ENCODE measurements at regions not wholly inside any gene's neighbourhood (a gene's known extent, or its start where the extent isn't known, plus 50 kb on each side); places are given as distances from the start of the nearest gene placed in this dataset.
"Not testable (repeated sequence)": the region's sequence is repeated elsewhere in the genome, so short reads cannot be mapped to it uniquely, and the experiment has no call there.

DNA sequence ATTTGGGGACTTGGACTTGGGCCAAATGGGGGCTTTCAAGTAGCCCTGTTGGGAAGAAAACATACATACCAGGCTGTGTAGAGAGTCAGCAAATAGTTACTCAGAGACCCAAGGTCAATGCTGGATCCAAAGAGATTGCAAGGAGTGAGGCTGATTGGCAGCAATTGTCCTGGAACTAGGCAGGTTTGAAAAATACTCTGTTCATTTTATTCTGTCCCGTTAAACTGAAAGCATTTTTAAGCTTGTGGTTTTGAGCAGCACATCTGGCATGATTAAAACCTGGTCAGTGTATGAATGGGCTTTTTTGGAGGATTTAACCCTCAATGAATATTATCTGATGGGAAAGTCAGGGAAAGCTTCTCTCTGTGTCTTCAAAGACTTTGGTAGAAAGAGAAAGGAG, 294.3 kb upstream of the BOD1L1 start:
- no peaks in the 10 kb centered on the region for H3K36me3 ChIP-seq
- no peak for ATAC-seq (ENCODE audit: insufficient number of reproducible peaks, low FRiP score, low read depth)
- no peaks in the 10 kb centered on the region for H3K27me3 ChIP-seq (replicated peaks; ENCODE audit: insufficient read depth)
- TF ChIP-seq, protein P1, sequence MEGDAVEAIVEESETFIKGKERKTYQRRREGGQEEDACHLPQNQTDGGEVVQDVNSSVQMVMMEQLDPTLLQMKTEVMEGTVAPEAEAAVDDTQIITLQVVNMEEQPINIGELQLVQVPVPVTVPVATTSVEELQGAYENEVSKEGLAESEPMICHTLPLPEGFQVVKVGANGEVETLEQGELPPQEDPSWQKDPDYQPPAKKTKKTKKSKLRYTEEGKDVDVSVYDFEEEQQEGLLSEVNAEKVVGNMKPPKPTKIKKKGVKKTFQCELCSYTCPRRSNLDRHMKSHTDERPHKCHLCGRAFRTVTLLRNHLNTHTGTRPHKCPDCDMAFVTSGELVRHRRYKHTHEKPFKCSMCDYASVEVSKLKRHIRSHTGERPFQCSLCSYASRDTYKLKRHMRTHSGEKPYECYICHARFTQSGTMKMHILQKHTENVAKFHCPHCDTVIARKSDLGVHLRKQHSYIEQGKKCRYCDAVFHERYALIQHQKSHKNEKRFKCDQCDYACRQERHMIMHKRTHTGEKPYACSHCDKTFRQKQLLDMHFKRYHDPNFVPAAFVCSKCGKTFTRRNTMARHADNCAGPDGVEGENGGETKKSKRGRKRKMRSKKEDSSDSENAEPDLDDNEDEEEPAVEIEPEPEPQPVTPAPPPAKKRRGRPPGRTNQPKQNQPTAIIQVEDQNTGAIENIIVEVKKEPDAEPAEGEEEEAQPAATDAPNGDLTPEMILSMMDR (IDR thresholded peaks at IDR 0.05) = no peak
- no peak overlapping the region for H3K27ac ChIP-seq
- DNase-seq (ENCODE audit: low spot score) = no peak
- H3K4me1 ChIP-seq (ENCODE audit: control insufficient read depth in 1 of 2, low read depth in 2 of 2) = peaks cover 2 to 11% of the 10 kb centered on the region in 2 donors
- H3K4me3 ChIP-seq = no peak overlapping the region
- H3K9me3 ChIP-seq = no peaks in the 10 kb centered on the region

DNA sequence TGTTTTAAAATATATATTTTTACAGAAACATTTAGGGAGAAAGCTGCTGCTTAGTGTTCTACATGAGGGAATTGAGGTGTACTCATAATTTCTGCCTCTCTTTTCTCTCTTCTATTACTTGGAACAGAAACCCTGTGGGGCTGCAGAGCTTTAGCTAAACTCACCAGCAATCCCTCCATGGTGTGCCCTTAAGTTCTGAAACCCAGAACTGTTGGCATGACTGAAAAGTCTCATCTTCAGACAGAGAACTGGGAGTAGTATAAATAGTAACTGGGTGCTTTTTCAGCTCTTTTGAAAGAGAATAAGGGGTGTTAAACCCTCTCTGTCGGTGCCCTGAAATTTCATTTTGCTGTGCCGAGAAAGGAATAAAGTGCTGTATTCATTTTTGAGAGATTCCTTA, 294.9 kb upstream of the BOD1L1 start:
- H3K4me1 ChIP-seq (ENCODE audit: control insufficient read depth in 1 of 2, low read depth in 2 of 2) = peaks cover 2 to 11% of the 10 kb centered on the region in 2 donors
- no peak overlapping the region for H3K27ac ChIP-seq
- DNase-seq (ENCODE audit: low spot score) (no peak), ATAC-seq (ENCODE audit: insufficient number of reproducible peaks, low FRiP score, low read depth) (no peak)
- no peaks in the 10 kb centered on the region for H3K27me3 ChIP-seq (replicated peaks; ENCODE audit: insufficient read depth)
- no peak overlapping the region for H3K4me3 ChIP-seq
- no peaks in the 10 kb centered on the region for H3K9me3 ChIP-seq
- TF ChIP-seq, protein P1 (IDR thresholded peaks at IDR 0.05) = no peak
- H3K36me3 ChIP-seq = no peaks in the 10 kb centered on the region

GRCh38 chr4:13922873-13923645, 295.5 kb upstream of the BOD1L1 start:
- no peak overlapping the region for H3K27ac ChIP-seq
- no peaks in the 10 kb centered on the region for H3K36me3 ChIP-seq
- no peak for ATAC-seq (ENCODE audit: insufficient number of reproducible peaks, low FRiP score, low read depth)
- no peaks in the 10 kb centered on the region for H3K27me3 ChIP-seq (replicated peaks; ENCODE audit: insufficient read depth)
- TF ChIP-seq, protein P1 (IDR thresholded peaks at IDR 0.05) = no peak
- DNase-seq (ENCODE audit: low spot score) = no peak
- no peak overlapping the region for H3K4me3 ChIP-seq
- H3K9me3 ChIP-seq = no peaks in the 10 kb centered on the region
- H3K4me1 ChIP-seq (ENCODE audit: control insufficient read depth in 1 of 2, low read depth in 2 of 2) = peaks cover 2 to 11% of the 10 kb centered on the region in 2 donors

GRCh38 chr4:13924900-13925299, 297.4 kb upstream of the BOD1L1 start:
- H3K4me1 ChIP-seq (ENCODE audit: control insufficient read depth in 1 of 2, low read depth in 2 of 2) = peaks cover 2 to 11% of the 10 kb centered on the region in 2 donors
- H3K27ac ChIP-seq; DNase-seq (ENCODE audit: low spot score); H3K9me3 ChIP-seq; H3K4me3 ChIP-seq; H3K27me3 ChIP-seq (replicated peaks; ENCODE audit: insufficient read depth); H3K36me3 ChIP-seq; ATAC-seq (ENCODE audit: insufficient number of reproducible peaks, low FRiP score, low read depth): not testable (repeated sequence)

- peaks cover 0 to 11% of the 10 kb centered on the region in 2 donors for H3K4me1 ChIP-seq (ENCODE audit: control insufficient read depth in 1 of 2, low read depth in 2 of 2)
- DNase-seq (ENCODE audit: low spot score) = no peak
- no peak for ATAC-seq (ENCODE audit: insufficient number of reproducible peaks, low FRiP score, low read depth)
- no peaks in the 10 kb centered on the region for H3K27me3 ChIP-seq (replicated peaks; ENCODE audit: insufficient read depth)
- no peak overlapping the region for H3K4me3 ChIP-seq
- TF ChIP-seq, protein P1 (IDR thresholded peaks at IDR 0.05) = no peak
- no peaks in the 10 kb centered on the region for H3K9me3 ChIP-seq
- H3K36me3 ChIP-seq = no peaks in the 10 kb centered on the region
- H3K27ac ChIP-seq = no peak overlapping the region
Measured at GRCh38 chr4:13928214-13928613, 300.7 kb upstream of the BOD1L1 start.

- no peak overlapping the region for H3K4me3 ChIP-seq
- no peaks in the 10 kb centered on the region for H3K36me3 ChIP-seq
- no peak for DNase-seq (ENCODE audit: low spot score)
- TF ChIP-seq, protein P1 (IDR thresholded peaks at IDR 0.05) = no peak
- no peaks in the 10 kb centered on the region for H3K4me1 ChIP-seq (ENCODE audit: control insufficient read depth in 1 of 2, low read depth in 2 of 2)
- no peaks in the 10 kb centered on the region for H3K9me3 ChIP-seq
- H3K27me3 ChIP-seq (replicated peaks; ENCODE audit: insufficient read depth) = no peaks in the 10 kb centered on the region
- no peak overlapping the region for H3K27ac ChIP-seq
- ATAC-seq (ENCODE audit: insufficient number of reproducible peaks, low FRiP score, low read depth) = no peak
Measured at GRCh38 chr4:13930155-13930554, 302.6 kb upstream of the BOD1L1 start.

Measured in thoracic aorta (tissue), 2 donors.